ENCODE measurements at regions not wholly inside any gene's neighbourhood (a gene's known extent, or its start where the extent isn't known, plus 50 kb on each side); places are given as distances from the start of the nearest gene placed in this dataset.
"Not testable (repeated sequence)": the region's sequence is repeated elsewhere in the genome, so short reads cannot be mapped to it uniquely, and the experiment has no call there.

- Histone ChIP-seq H3K27ac (no peak overlapping the region), H2AFZ (no peak overlapping the region), H3K9me3 (ENCODE audit: insufficient read depth, low read depth) (no peaks in the 10 kb centered on the region), H3K4me3 (no peak overlapping the region), H3K4me1 (replicated peaks; ENCODE audit: insufficient read depth) (no peaks in the 10 kb centered on the region), H3F3A (ENCODE audit: insufficient read depth, low read depth) (no peaks in the 10 kb centered on the region), H3K36me3 (ENCODE audit: low read depth) (no peaks in the 10 kb centered on the region), H4K20me1 (ENCODE audit: insufficient read depth) (no peaks in the 10 kb centered on the region), H3K79me2 (ENCODE audit: low read depth) (no peaks in the 10 kb centered on the region), H3K9me2 (ENCODE audit: insufficient read depth) (no peaks in the 10 kb centered on the region), H3K4me2 (no peak overlapping the region), H3K27me3 (ENCODE audit: insufficient read depth, low read depth) (peaks cover 61% of the 10 kb centered on the region)
- no TSS peak for BruUV-seq (replicated peaks)
- intact Hi-C loops (cut with micrococcal nuclease; ENCODE audit: unreplicated experiment): no loop called here
- no peak for TF ChIP-seq EZH2 (IDR thresholded peaks at IDR 0.05; ENCODE audit: low read depth)
- TF ChIP-seq, protein P1, sequence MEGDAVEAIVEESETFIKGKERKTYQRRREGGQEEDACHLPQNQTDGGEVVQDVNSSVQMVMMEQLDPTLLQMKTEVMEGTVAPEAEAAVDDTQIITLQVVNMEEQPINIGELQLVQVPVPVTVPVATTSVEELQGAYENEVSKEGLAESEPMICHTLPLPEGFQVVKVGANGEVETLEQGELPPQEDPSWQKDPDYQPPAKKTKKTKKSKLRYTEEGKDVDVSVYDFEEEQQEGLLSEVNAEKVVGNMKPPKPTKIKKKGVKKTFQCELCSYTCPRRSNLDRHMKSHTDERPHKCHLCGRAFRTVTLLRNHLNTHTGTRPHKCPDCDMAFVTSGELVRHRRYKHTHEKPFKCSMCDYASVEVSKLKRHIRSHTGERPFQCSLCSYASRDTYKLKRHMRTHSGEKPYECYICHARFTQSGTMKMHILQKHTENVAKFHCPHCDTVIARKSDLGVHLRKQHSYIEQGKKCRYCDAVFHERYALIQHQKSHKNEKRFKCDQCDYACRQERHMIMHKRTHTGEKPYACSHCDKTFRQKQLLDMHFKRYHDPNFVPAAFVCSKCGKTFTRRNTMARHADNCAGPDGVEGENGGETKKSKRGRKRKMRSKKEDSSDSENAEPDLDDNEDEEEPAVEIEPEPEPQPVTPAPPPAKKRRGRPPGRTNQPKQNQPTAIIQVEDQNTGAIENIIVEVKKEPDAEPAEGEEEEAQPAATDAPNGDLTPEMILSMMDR (conservative IDR thresholded peaks at IDR 0.05): no peak
- ChIA-PET POLR2A (ENCODE audit: unreplicated experiment) (no interaction called here), CTCF (no interaction called here)
- DNase-seq: no peak
Observed at GRCh38 chr19:28596561-28597071, 616.3 kb downstream of the UQCRFS1 start.

- Histone ChIP-seq H3K4me3 (no peak overlapping the region), H4K20me1 (ENCODE audit: insufficient read depth) (no peaks in the 10 kb centered on the region), H3K9me3 (ENCODE audit: insufficient read depth, low read depth) (no peaks in the 10 kb centered on the region), H3F3A (ENCODE audit: insufficient read depth, low read depth) (no peaks in the 10 kb centered on the region), H2AFZ (no peak overlapping the region), H3K36me3 (ENCODE audit: low read depth) (no peaks in the 10 kb centered on the region), H3K79me2 (ENCODE audit: low read depth) (no peaks in the 10 kb centered on the region), H3K4me2 (no peak overlapping the region), H3K27ac (no peak overlapping the region), H3K9me2 (ENCODE audit: insufficient read depth) (no peaks in the 10 kb centered on the region), H3K27me3 (ENCODE audit: insufficient read depth, low read depth) (peaks cover 61% of the 10 kb centered on the region), H3K4me1 (replicated peaks; ENCODE audit: insufficient read depth) (no peaks in the 10 kb centered on the region)
- ChIA-PET CTCF (no interaction called here), POLR2A (ENCODE audit: unreplicated experiment) (no interaction called here)
- no peak for DNase-seq
- BruUV-seq (replicated peaks): no TSS peak
- TF ChIP-seq EZH2 (IDR thresholded peaks at IDR 0.05; ENCODE audit: low read depth): no peak
- TF ChIP-seq, protein P1 (conservative IDR thresholded peaks at IDR 0.05): no peak
- intact Hi-C loops (cut with micrococcal nuclease; ENCODE audit: unreplicated experiment): no loop called here
Observed at GRCh38 chr19:28595722-28596480, 617.0 kb downstream of the UQCRFS1 start.

DNA sequence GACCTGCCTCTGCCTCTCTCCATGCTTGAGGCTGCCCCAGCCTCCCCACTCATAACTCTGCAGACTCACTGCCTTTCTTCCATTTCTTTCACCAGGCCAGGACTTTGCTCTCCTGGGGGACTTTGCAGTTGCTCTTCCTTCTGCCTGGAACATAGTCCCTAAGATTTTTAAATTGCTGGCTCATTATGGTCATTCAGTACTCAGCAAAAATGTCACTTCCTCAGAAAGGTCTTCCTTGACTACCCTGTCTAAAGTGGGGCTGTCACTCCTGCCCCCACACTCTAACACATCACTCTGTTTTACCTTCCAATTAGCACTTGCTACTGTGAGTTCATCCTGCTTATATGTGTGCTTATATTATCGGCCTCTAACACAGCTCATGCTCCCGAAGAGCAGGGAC is 618.2 kb downstream of the UQCRFS1 start:
- no peak overlapping the region for H3K27ac ChIP-seq
- intact Hi-C loops (cut with micrococcal nuclease; ENCODE audit: unreplicated experiment): no loop called here
- H3K27me3 ChIP-seq (ENCODE audit: insufficient read depth, low read depth): peaks cover 55% of the 10 kb centered on the region
- H3K9me2 ChIP-seq (ENCODE audit: insufficient read depth): no peaks in the 10 kb centered on the region
- no peaks in the 10 kb centered on the region for H3K9me3 ChIP-seq (ENCODE audit: insufficient read depth, low read depth)
- TF ChIP-seq, protein P1 (conservative IDR thresholded peaks at IDR 0.05): no peak
- TF ChIP-seq EZH2 (IDR thresholded peaks at IDR 0.05; ENCODE audit: low read depth): no peak
- H3F3A ChIP-seq (ENCODE audit: insufficient read depth, low read depth): no peaks in the 10 kb centered on the region
- no peak overlapping the region for H2AFZ ChIP-seq
- H3K4me1 ChIP-seq (replicated peaks; ENCODE audit: insufficient read depth): no peaks in the 10 kb centered on the region
- CTCF ChIA-PET: no interaction called here
- no peaks in the 10 kb centered on the region for H3K79me2 ChIP-seq (ENCODE audit: low read depth)
- BruUV-seq (replicated peaks): no TSS peak
- H3K36me3 ChIP-seq (ENCODE audit: low read depth): no peaks in the 10 kb centered on the region
- POLR2A ChIA-PET (ENCODE audit: unreplicated experiment): no interaction called here
- no peak overlapping the region for H3K4me2 ChIP-seq
- no peak overlapping the region for H3K4me3 ChIP-seq
- DNase-seq: no peak
- H4K20me1 ChIP-seq (ENCODE audit: insufficient read depth): no peaks in the 10 kb centered on the region

- BruUV-seq (replicated peaks); H2AFZ ChIP-seq; H3K4me1 ChIP-seq (replicated peaks; ENCODE audit: insufficient read depth); H3K9me2 ChIP-seq (ENCODE audit: insufficient read depth); H3K9me3 ChIP-seq (ENCODE audit: insufficient read depth, low read depth); H3K79me2 ChIP-seq (ENCODE audit: low read depth); intact Hi-C loops (cut with micrococcal nuclease; ENCODE audit: unreplicated experiment); DNase-seq; H3K4me3 ChIP-seq; H3K36me3 ChIP-seq (ENCODE audit: low read depth); POLR2A ChIA-PET (ENCODE audit: unreplicated experiment); H3F3A ChIP-seq (ENCODE audit: insufficient read depth, low read depth); H3K4me2 ChIP-seq; H4K20me1 ChIP-seq (ENCODE audit: insufficient read depth); H3K27ac ChIP-seq; CTCF ChIA-PET: not testable (repeated sequence)
- peaks cover 37% of the 10 kb centered on the region for H3K27me3 ChIP-seq (ENCODE audit: insufficient read depth, low read depth)
Observed at GRCh38 chr19:28589991-28590411, 623.0 kb downstream of the UQCRFS1 start.

All from PC-9 (cell line).